ENCODE measurements at regions not wholly inside any gene's neighbourhood (a gene's known extent, or its start where the extent isn't known, plus 50 kb on each side); places are given as distances from the start of the nearest gene placed in this dataset.

GRCh38 chr6:50995036-50995435 lies 176.4 kb downstream of the TFAP2B start (continued):
- no peak for TF ChIP-seq ZNF462 (CRISPR knock-in tag; IDR thresholded peaks at IDR 0.05)
- no peak for TF ChIP-seq NANOG (IDR thresholded peaks at IDR 0.05; ENCODE audit: borderline replicate concordance)
- no peak for TF ChIP-seq JUNB (IDR thresholded peaks at IDR 0.05; ENCODE audit: unreplicated experiment)

GRCh38 chr6:50998905-50999304 lies 180.2 kb downstream of the TFAP2B start:
- no peaks in the 10 kb centered on the region for H3K36me3 Mint-ChIP-seq (ENCODE audit: low read depth)
- H3K79me2 ChIP-seq (replicated peaks; ENCODE audit: insufficient read depth) = no peaks in the 10 kb centered on the region
- no peak for ATAC-seq
- no peaks in the 10 kb centered on the region for H3K4me1 Mint-ChIP-seq
- no peak overlapping the region for H3K27ac Mint-ChIP-seq
- H3F3A ChIP-seq (replicated peaks; ENCODE audit: low read depth) = no peaks in the 10 kb centered on the region
- no peak overlapping the region for H3K4me2 ChIP-seq
- H3K9me3 Mint-ChIP-seq = no peaks in the 10 kb centered on the region
- DNase-seq (ENCODE audit: low spot score) = no peak
- no peaks in the 10 kb centered on the region for H3K27me3 Mint-ChIP-seq (ENCODE audit: insufficient read depth, low read depth, poor library complexity)
- H3K4me3 Mint-ChIP-seq = no peak overlapping the region
- no peaks in the 10 kb centered on the region for H3K27me3 ChIP-seq (ENCODE audit: insufficient read depth)
- no peaks in the 10 kb centered on the region for H3K36me3 ChIP-seq (ENCODE audit: insufficient read depth)
- H2AFZ ChIP-seq = no peak overlapping the region
- H3K4me1 ChIP-seq (ENCODE audit: insufficient read depth) = no peaks in the 10 kb centered on the region
- no peaks in the 10 kb centered on the region for H3K9me2 ChIP-seq (ENCODE audit: insufficient read depth)
- H3K27ac ChIP-seq (ENCODE audit: low read depth) = no peak overlapping the region
- no peak overlapping the region for H3K4me3 ChIP-seq
- no peaks in the 10 kb centered on the region for H4K20me1 ChIP-seq (replicated peaks; ENCODE audit: insufficient read depth)
- TF ChIP-seq CREB1 (CRISPR knock-in tag; IDR thresholded peaks at IDR 0.05; ENCODE audit: low read depth) = no peak
- no peak for TF ChIP-seq NANOG (IDR thresholded peaks at IDR 0.05; ENCODE audit: borderline replicate concordance)
- TF ChIP-seq REST (IDR thresholded peaks at IDR 0.05; ENCODE audit: unreplicated experiment) = no peak
- no peak for TF ChIP-seq POLR2AphosphoS5 (IDR thresholded peaks at IDR 0.05; ENCODE audit: low read depth)
- TF ChIP-seq ZNF114 (CRISPR knock-in tag; IDR thresholded peaks at IDR 0.05) = no peak
- no peak for TF ChIP-seq EZH2 (IDR thresholded peaks at IDR 0.05; ENCODE audit: low read depth, unreplicated experiment)
- TF ChIP-seq JUNB (IDR thresholded peaks at IDR 0.05; ENCODE audit: unreplicated experiment) = no peak
- TF ChIP-seq CTCF (conservative IDR thresholded peaks at IDR 0.05; ENCODE audit: low read depth in 2 of 2) = no peak
- no peak for TF ChIP-seq EZH2phosphoT487 (IDR thresholded peaks at IDR 0.05; ENCODE audit: unreplicated experiment)
- TF ChIP-seq STAT1 (IDR thresholded peaks at IDR 0.05; ENCODE audit: unreplicated experiment) = no peak
- no peak for TF ChIP-seq ETS1 (IDR thresholded peaks at IDR 0.05)
